NOMO-1 treated with DMSO at 0.1 percent for 48 hours (cell line): ENCODE measurements at regions not wholly inside any gene's neighbourhood (a gene's known extent, or its start where the extent isn't known, plus 50 kb on each side); places are given as distances from the start of the nearest gene placed in this dataset.
"Not testable (repeated sequence)": the region's sequence is repeated elsewhere in the genome, so short reads cannot be mapped to it uniquely, and the experiment has no call there.

Experiments used
- DNase-seq: peaks from one replicate; lab custom pipeline; 2025; ENCODE audit not compliant: unreplicated experiment; lab: John Stamatoyannopoulos, UW

- no peak for DNase-seq
Measured at GRCh38 chr4:13922873-13923645, 295.5 kb upstream of the BOD1L1 start.

- DNase-seq = not testable (repeated sequence)
Measured at GRCh38 chr4:13924900-13925299, 297.4 kb upstream of the BOD1L1 start.

- no peak for DNase-seq
Measured at GRCh38 chr4:13928214-13928613, 300.7 kb upstream of the BOD1L1 start.

- no peak for DNase-seq
Measured at GRCh38 chr4:13930155-13930554, 302.6 kb upstream of the BOD1L1 start.

- no peak for DNase-seq
Measured at GRCh38 chr4:13933191-13933590, 305.7 kb upstream of the BOD1L1 start.

- no peak for DNase-seq
Measured at GRCh38 chr4:13938299-13938698, 310.8 kb upstream of the BOD1L1 start.

- DNase-seq = no peak
Measured at GRCh38 chr4:13940921-13941320, 313.4 kb upstream of the BOD1L1 start.

GRCh38 chr4:13942977-13943376 lies 315.5 kb upstream of the BOD1L1 start:
- DNase-seq = no peak

- DNase-seq = no peak
Measured at GRCh38 chr4:13944095-13944511, 316.6 kb upstream of the BOD1L1 start.

- no peak for DNase-seq
Measured at GRCh38 chr4:13947921-13948320, 320.4 kb upstream of the BOD1L1 start.

- no peak for DNase-seq
Measured at GRCh38 chr4:13950491-13950890, 323.0 kb upstream of the BOD1L1 start.

- no peak for DNase-seq
Measured at GRCh38 chr4:13953083-13953482, 325.6 kb upstream of the BOD1L1 start.

GRCh38 chr4:13955551-13955950 lies 328.0 kb upstream of the BOD1L1 start:
- DNase-seq = no peak

GRCh38 chr4:13956947-13957346 lies 329.4 kb upstream of the BOD1L1 start:
- no peak for DNase-seq

GRCh38 chr4:13957871-13958270 lies 330.3 kb upstream of the BOD1L1 start:
- DNase-seq = peak; percentile 66

GRCh38 chr4:13963601-13964000 lies 336.1 kb upstream of the BOD1L1 start:
- no peak for DNase-seq

- no peak for DNase-seq
Measured at GRCh38 chr4:13966231-13967195, 339.0 kb upstream of the BOD1L1 start.

GRCh38 chr4:13968723-13969122 lies 341.2 kb upstream of the BOD1L1 start:
- DNase-seq = no peak

GRCh38 chr4:13970349-13970748 lies 342.8 kb upstream of the BOD1L1 start:
- no peak for DNase-seq

GRCh38 chr4:13977746-13978145 lies 350.2 kb upstream of the BOD1L1 start:
- no peak for DNase-seq

- DNase-seq = no peak
Measured at GRCh38 chr4:13980317-13981310, 353.1 kb upstream of the BOD1L1 start.
